T-helper 2 cell treated with Interferon-gamma antibody and Interleukin-4, amounts not matched to agents 5 μg/mL and 100 μg/mL, for 36 hours (primary cell): ENCODE measurements at regions not wholly inside any gene's neighbourhood (a gene's known extent, or its start where the extent isn't known, plus 50 kb on each side); places are given as distances from the start of the nearest gene placed in this dataset.

Experiments used
- DNase-seq: peaks from one replicate; pipeline ENCODE4 v3.0.0; 2021; ENCODE audit warnings: low spot score
- H3K27ac Mint-ChIP-seq: one replicate; pipeline ENCODE4 v1.8.0; 2021; ENCODE audit warnings: mild to moderate bottlenecking, mixed read lengths
- H3K27me3 Mint-ChIP-seq: one replicate; pipeline ENCODE4 v1.8.0; 2021; ENCODE audit warnings: low read depth, mixed read lengths
- H3K36me3 Mint-ChIP-seq: one replicate; pipeline ENCODE4 v1.8.0; 2021; ENCODE audit warnings: low read depth, mixed read lengths
- H3K4me1 Mint-ChIP-seq: one replicate; pipeline ENCODE4 v1.8.0; 2021; ENCODE audit warnings: low read depth, mixed read lengths
- H3K4me3 Mint-ChIP-seq: one replicate; pipeline ENCODE4 v1.8.0; 2022; ENCODE audit warnings: mild to moderate bottlenecking, moderate library complexity, mixed read lengths
- H3K9me3 Mint-ChIP-seq: one replicate; pipeline ENCODE4 v1.8.0; 2021; ENCODE audit warnings: mixed read lengths

GRCh38 chr13:89932902-89933301 lies 1414.6 kb upstream of the MIR17HG start:
- Mint-ChIP-seq H3K36me3 (no peaks in the 10 kb centered on the region), H3K27me3 (no peaks in the 10 kb centered on the region), H3K27ac (no peak overlapping the region), H3K4me3 (no peak overlapping the region), H3K4me1 (no peaks in the 10 kb centered on the region), H3K9me3 (peaks cover 39% of the 10 kb centered on the region)
- no peak for DNase-seq

- Mint-ChIP-seq H3K36me3 (no peaks in the 10 kb centered on the region), H3K27ac (no peak overlapping the region), H3K4me1 (no peaks in the 10 kb centered on the region), H3K9me3 (peaks cover 34% of the 10 kb centered on the region), H3K27me3 (no peaks in the 10 kb centered on the region), H3K4me3 (no peak overlapping the region)
- DNase-seq = no peak
Observed at GRCh38 chr13:89936256-89936655, 1411.2 kb upstream of the MIR17HG start.

GRCh38 chr13:89937420-89937819 lies 1410.1 kb upstream of the MIR17HG start:
- Mint-ChIP-seq H3K9me3 (peaks cover 34% of the 10 kb centered on the region), H3K4me3 (no peak overlapping the region), H3K27me3 (no peaks in the 10 kb centered on the region), H3K4me1 (no peaks in the 10 kb centered on the region), H3K36me3 (no peaks in the 10 kb centered on the region), H3K27ac (no peak overlapping the region)
- no peak for DNase-seq

GRCh38 chr13:89940383-89940782 lies 1407.1 kb upstream of the MIR17HG start:
- Mint-ChIP-seq H3K27me3 (no peaks in the 10 kb centered on the region), H3K36me3 (no peaks in the 10 kb centered on the region), H3K9me3 (peaks cover 21% of the 10 kb centered on the region), H3K4me1 (no peaks in the 10 kb centered on the region), H3K27ac (no peak overlapping the region), H3K4me3 (no peak overlapping the region)
- no peak for DNase-seq

- Mint-ChIP-seq H3K4me1 (no peaks in the 10 kb centered on the region), H3K9me3 (peaks cover 17% of the 10 kb centered on the region), H3K27ac (no peak overlapping the region), H3K4me3 (no peak overlapping the region), H3K36me3 (no peaks in the 10 kb centered on the region), H3K27me3 (no peaks in the 10 kb centered on the region)
- no peak for DNase-seq
Observed at GRCh38 chr13:89943139-89943538, 1404.3 kb upstream of the MIR17HG start.

GRCh38 chr13:89950225-89950624 lies 1397.3 kb upstream of the MIR17HG start:
- Mint-ChIP-seq H3K9me3 (peaks cover 30% of the 10 kb centered on the region), H3K27ac (no peak overlapping the region), H3K4me1 (no peaks in the 10 kb centered on the region), H3K27me3 (no peaks in the 10 kb centered on the region), H3K36me3 (no peaks in the 10 kb centered on the region), H3K4me3 (no peak overlapping the region)
- DNase-seq = no peak

- H3K27me3 Mint-ChIP-seq = no peaks in the 10 kb centered on the region
- H3K9me3 Mint-ChIP-seq = peaks cover 35% of the 10 kb centered on the region
- no peak overlapping the region for H3K27ac Mint-ChIP-seq
Observed at GRCh38 chr13:89951341-89951740, 1396.1 kb upstream of the MIR17HG start.

GRCh38 chr13:89953581-89953980 lies 1393.9 kb upstream of the MIR17HG start:
- Mint-ChIP-seq H3K9me3 (peaks cover 25% of the 10 kb centered on the region), H3K4me3 (no peak overlapping the region), H3K4me1 (no peaks in the 10 kb centered on the region), H3K27me3 (no peaks in the 10 kb centered on the region), H3K27ac (no peak overlapping the region), H3K36me3 (no peaks in the 10 kb centered on the region)
- no peak for DNase-seq

More at GRCh38 chr13:89951341-89951740, 1396.1 kb upstream of the MIR17HG start:
- DNase-seq = no peak
- Mint-ChIP-seq H3K36me3 (no peaks in the 10 kb centered on the region), H3K4me3 (no peak overlapping the region), H3K4me1 (no peaks in the 10 kb centered on the region)

GRCh38 chr13:89955773-89956172 lies 1391.7 kb upstream of the MIR17HG start:
- H3K27me3 Mint-ChIP-seq = no peaks in the 10 kb centered on the region
- H3K4me3 Mint-ChIP-seq = no peak overlapping the region
- DNase-seq = no peak
- H3K27ac Mint-ChIP-seq = no peak overlapping the region
- peaks cover 25% of the 10 kb centered on the region for H3K9me3 Mint-ChIP-seq
- H3K4me1 Mint-ChIP-seq = no peaks in the 10 kb centered on the region
- H3K36me3 Mint-ChIP-seq = no peaks in the 10 kb centered on the region

- Mint-ChIP-seq H3K4me1 (no peaks in the 10 kb centered on the region), H3K27me3 (no peaks in the 10 kb centered on the region), H3K4me3 (no peak overlapping the region), H3K36me3 (no peaks in the 10 kb centered on the region), H3K9me3 (peaks cover 22% of the 10 kb centered on the region), H3K27ac (no peak overlapping the region)
- no peak for DNase-seq
Observed at GRCh38 chr13:89959074-89959473, 1388.4 kb upstream of the MIR17HG start.

- no peak overlapping the region for H3K27ac Mint-ChIP-seq
- H3K4me3 Mint-ChIP-seq = no peak overlapping the region
Observed at GRCh38 chr13:89965252-89965651, 1382.2 kb upstream of the MIR17HG start.

GRCh38 chr13:89966524-89966923 lies 1381.0 kb upstream of the MIR17HG start:
- DNase-seq = no peak
- H3K4me1 Mint-ChIP-seq = no peaks in the 10 kb centered on the region
- H3K4me3 Mint-ChIP-seq = no peak overlapping the region
- H3K27ac Mint-ChIP-seq = no peak overlapping the region
- H3K9me3 Mint-ChIP-seq = peaks cover 41% of the 10 kb centered on the region
- no peaks in the 10 kb centered on the region for H3K27me3 Mint-ChIP-seq
- H3K36me3 Mint-ChIP-seq = no peaks in the 10 kb centered on the region

More at GRCh38 chr13:89965252-89965651, 1382.2 kb upstream of the MIR17HG start:
- Mint-ChIP-seq H3K36me3 (no peaks in the 10 kb centered on the region), H3K4me1 (no peaks in the 10 kb centered on the region), H3K9me3 (peaks cover 36% of the 10 kb centered on the region), H3K27me3 (no peaks in the 10 kb centered on the region)
- no peak for DNase-seq

GRCh38 chr13:89967701-89968100 lies 1379.8 kb upstream of the MIR17HG start:
- DNase-seq = no peak
- H3K36me3 Mint-ChIP-seq = no peaks in the 10 kb centered on the region

GRCh38 chr13:89968470-89968869 lies 1379.0 kb upstream of the MIR17HG start:
- no peak for DNase-seq
- Mint-ChIP-seq H3K9me3 (peaks cover 41% of the 10 kb centered on the region), H3K27me3 (no peaks in the 10 kb centered on the region), H3K36me3 (no peaks in the 10 kb centered on the region), H3K4me1 (no peaks in the 10 kb centered on the region), H3K27ac (no peak overlapping the region), H3K4me3 (no peak overlapping the region)

More at GRCh38 chr13:89967701-89968100, 1379.8 kb upstream of the MIR17HG start:
- H3K27ac Mint-ChIP-seq = no peak overlapping the region
- no peak overlapping the region for H3K4me3 Mint-ChIP-seq
- H3K27me3 Mint-ChIP-seq = no peaks in the 10 kb centered on the region
- no peaks in the 10 kb centered on the region for H3K4me1 Mint-ChIP-seq
- peaks cover 41% of the 10 kb centered on the region for H3K9me3 Mint-ChIP-seq

- Mint-ChIP-seq H3K4me3 (no peak overlapping the region), H3K4me1 (no peaks in the 10 kb centered on the region), H3K36me3 (no peaks in the 10 kb centered on the region), H3K27ac (no peak overlapping the region), H3K9me3 (peaks cover 34% of the 10 kb centered on the region), H3K27me3 (no peaks in the 10 kb centered on the region)
- no peak for DNase-seq
Observed at GRCh38 chr13:89970353-89970709, 1377.2 kb upstream of the MIR17HG start.
